GM10248 (cell line): ENCODE measurements at regions not wholly inside any gene's neighbourhood (a gene's known extent, or its start where the extent isn't known, plus 50 kb on each side); places are given as distances from the start of the nearest gene placed in this dataset.
"Not testable (repeated sequence)": the region's sequence is repeated elsewhere in the genome, so short reads cannot be mapped to it uniquely, and the experiment has no call there.

Source experiments
- CTCF ChIA-PET: fragments of 300-600 bp; sonication (Branson Sonifier 250); formaldehyde crosslinking; extraction: SDS; loops from one replicate; lab custom pipeline; 2021; ENCODE audit warnings: antibody characterized with exemption; lab: Yijun Ruan, JAX
- POLR2A ChIA-PET: fragments of 350-650 bp; sonication (Branson Sonifier 250); formaldehyde crosslinking; extraction: SDS; loops from one replicate; lab custom pipeline; 2020; ENCODE audit warnings: antibody characterized with exemption; lab: Yijun Ruan, JAX
- DNase-seq: peaks from one replicate; pipeline ENCODE4 v3.0.0; 2012; ENCODE audit errors: extremely low spot score
- CTCF ChIP-seq: IDR thresholded peaks from 2 replicates; pipeline ENCODE4 v1.5.1; 2012; ENCODE audit warnings: mild to moderate bottlenecking, low read depth; ENCODE audit errors: extremely low read depth, missing control alignments, control extremely low read depth

DNA sequence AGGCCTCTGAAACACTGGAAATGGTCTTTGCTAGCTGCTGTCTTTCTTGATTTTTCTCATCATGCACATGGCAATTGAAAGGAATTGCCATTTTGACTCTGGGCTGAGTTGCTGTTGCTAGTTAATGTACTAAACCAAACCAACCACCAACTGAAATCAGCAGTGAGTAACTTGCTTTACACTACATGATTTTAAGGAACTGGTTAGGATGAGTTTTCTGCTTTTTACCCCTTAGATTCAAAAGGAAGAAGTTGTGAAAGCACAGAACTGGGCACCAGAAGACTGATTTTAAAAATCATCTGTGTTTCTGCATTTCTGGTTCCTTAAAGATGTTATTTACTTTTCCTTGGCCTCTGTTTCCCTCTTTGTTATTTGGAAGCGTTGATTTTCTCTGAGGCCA is 361.9 kb downstream of the HLX start:
- TF ChIP-seq CTCF, result no peak
- no peak for DNase-seq
- POLR2A ChIA-PET, result no interaction called here
- CTCF ChIA-PET, result no interaction called here

DNA sequence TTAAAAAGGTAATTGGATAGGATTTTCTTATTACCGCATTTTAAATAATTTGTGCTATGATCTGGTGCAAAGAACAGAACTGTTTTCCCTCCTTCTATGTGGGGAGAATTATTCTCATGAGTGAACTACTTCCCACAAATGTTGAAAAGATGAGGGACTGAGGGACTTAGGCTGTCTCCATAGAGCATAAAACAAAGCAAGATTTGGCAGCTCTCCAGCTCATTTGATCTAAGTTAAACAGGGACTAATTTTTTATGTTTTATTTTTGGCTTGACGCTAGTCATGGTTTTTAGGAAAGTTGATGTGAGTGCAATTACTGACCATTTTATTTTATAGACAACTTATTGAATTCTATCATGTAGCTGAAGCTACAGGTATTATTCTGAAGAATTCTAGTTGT is 362.3 kb downstream of the HLX start:
- ChIA-PET CTCF (no interaction called here), POLR2A (no interaction called here)
- TF ChIP-seq CTCF, result no peak
- DNase-seq, result no peak

GRCh38 chr1:221246067-221246466 is 366.8 kb downstream of the HLX start:
- no peak for TF ChIP-seq CTCF
- no peak for DNase-seq
- ChIA-PET CTCF (no interaction called here), POLR2A (no interaction called here)

DNA sequence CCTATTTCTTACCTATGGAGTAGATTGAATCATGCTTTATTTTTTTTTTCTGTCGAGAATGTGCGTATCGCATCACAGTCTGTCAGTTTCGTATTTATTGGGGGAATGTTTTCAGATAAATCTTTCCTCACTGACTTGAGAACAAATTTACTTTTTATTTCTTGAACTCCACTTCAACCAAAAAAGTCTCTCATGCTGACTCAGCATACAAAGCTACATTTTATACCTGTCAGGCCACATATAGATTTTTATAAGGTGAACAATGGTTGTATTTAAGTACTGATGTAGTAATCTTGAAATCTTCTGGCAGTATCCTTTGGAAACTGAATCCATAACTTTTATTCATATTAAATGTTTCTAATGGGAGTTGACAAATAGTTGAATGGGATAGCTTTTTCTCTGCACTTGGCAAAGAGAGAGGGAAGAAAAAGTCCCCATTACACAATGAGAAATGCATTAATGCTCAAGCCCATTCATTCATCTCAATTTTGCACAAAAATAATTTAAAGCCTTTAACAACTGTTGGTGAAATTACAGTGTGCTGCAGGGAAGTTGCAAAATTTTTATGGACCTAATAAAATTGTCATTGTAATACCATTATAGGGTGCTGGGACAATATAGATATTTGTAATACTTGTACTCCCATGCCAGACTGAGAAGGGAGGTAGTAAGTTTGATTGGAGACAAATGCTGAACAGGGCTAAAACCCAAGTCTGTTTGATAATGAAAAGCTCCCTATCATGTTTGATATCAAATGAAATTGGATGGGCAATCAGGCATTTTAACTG is 367.6 kb downstream of the HLX start:
- no peak for DNase-seq
- TF ChIP-seq CTCF, result no peak
- ChIA-PET POLR2A (no interaction called here), CTCF (interaction anchor here (3.9 kb wide), 1 partner anchor 16 kb away, joined by 19 read pairs; no protein-coding TSS in a partner anchor)

GRCh38 chr1:221251580-221251979 is 372.3 kb downstream of the HLX start:
- CTCF ChIA-PET, result interaction anchor here (1.6 to 2.3 kb wide), 2 partner anchors 12 to 48 kb away, joined by 3 to 8 read pairs; no protein-coding TSS in a partner anchor
- TF ChIP-seq CTCF, result no peak
- POLR2A ChIA-PET, result no interaction called here
- no peak for DNase-seq

DNA sequence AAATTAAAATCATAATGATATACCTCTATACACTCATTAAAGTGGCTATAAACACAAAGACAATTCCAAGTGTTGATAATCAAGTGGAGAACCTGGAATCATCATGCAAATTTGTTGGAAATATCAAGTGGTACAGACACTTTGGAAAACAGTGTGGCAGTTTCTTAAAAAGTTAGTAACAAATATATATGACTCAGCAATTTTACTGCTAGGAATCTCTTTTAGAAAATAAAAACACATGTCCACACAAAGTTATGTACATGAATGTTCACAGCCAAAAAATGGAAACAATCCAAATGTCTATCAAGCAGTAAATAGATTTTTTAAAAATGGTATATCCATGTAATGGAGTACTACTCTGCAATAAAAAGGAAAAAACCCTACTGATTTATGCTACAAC is 375.6 kb downstream of the HLX start:
- DNase-seq, result no peak
- TF ChIP-seq CTCF, result no peak
- CTCF ChIA-PET, result no interaction called here
- POLR2A ChIA-PET, result no interaction called here

DNA sequence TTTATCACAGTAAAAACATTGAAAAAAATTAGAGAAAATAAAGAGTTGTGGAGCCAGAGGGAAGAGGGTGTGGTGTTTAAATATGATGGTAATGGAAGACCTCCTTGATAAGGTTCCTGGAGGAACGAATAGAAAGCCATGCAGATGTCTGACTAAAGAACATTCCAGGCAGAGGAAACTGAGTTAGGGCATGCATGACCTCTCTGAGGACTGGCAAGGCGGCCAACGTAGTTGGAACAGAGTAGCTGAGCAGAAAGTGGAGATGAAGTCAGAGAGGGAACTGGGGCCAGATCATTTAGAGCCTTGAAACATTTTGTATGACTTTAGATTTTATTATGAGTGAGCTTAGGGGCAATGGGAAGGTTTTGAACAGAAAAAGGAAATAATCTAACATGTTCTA is 377.5 kb downstream of the HLX start:
- CTCF ChIA-PET, result no interaction called here

GRCh38 chr1:221257548-221257947 is 378.3 kb downstream of the HLX start:
- POLR2A ChIA-PET, CTCF ChIA-PET, DNase-seq: not testable (repeated sequence)

More for the DNA sequence above, 377.5 kb downstream of the HLX start:
- no peak for DNase-seq
- POLR2A ChIA-PET, result no interaction called here
- TF ChIP-seq CTCF, result no peak

DNA sequence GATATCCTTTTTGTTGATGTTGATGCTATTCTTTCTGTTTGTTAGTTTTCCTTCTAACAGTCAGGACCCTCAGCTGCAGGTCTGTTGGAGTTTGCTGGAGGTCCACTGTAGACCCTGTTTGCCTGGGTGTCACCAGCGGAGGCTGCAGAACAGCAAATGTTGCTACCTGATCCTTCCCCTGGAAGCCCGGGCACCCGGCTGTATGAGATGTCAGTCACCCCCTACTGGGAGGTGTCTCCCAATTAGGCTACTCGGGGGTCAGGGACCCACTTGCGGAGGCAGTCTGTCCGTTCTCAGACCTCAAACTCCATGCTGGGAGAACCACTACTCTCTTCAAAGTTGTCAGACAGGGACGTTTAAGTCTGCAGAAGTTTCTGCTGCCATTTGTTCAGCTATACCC is 383.4 kb downstream of the HLX start:
- POLR2A ChIA-PET, DNase-seq: not testable (repeated sequence)
- CTCF ChIA-PET, result interaction anchor here (1.3 to 3.8 kb wide), 4 partner anchors 10 to 173 kb away, joined by 3 to 21 read pairs (median 12); no protein-coding TSS in a partner anchor
